Left renal pelvis (tissue), 4 donors: ENCODE measurements at regions not wholly inside any gene's neighbourhood (a gene's known extent, or its start where the extent isn't known, plus 50 kb on each side); places are given as distances from the start of the nearest gene placed in this dataset.

Source experiments
- DNase-seq, 4 donors: peaks; one replicate each; pipeline ENCODE4 v3.0.0-alpha.2; 2013; ENCODE audit warnings: low read depth in 4 of 4, low spot score in 3 of 4

- DNase-seq = no peak
These were observed 56.1 kb downstream of the BTG1 start for GRCh38 chr12:92089559-92089958.

- no peak for DNase-seq
These were observed 56.8 kb downstream of the BTG1 start for GRCh38 chr12:92088805-92089204.

GRCh38 chr12:92085736-92086040 lies 60.0 kb downstream of the BTG1 start:
- no peak for DNase-seq

- DNase-seq = no peak
These were observed 60.5 kb downstream of the BTG1 start for GRCh38 chr12:92085040-92085735.

- no peak for DNase-seq
These were observed 64.7 kb downstream of the BTG1 start for GRCh38 chr12:92080911-92081285.

GRCh38 chr12:92079054-92079385 lies 66.6 kb downstream of the BTG1 start:
- no peak for DNase-seq

GRCh38 chr12:92078167-92079053 lies 67.2 kb downstream of the BTG1 start:
- no peak for DNase-seq

GRCh38 chr12:92077530-92077929 lies 68.1 kb downstream of the BTG1 start:
- no peak for DNase-seq

GRCh38 chr12:92076101-92076500 lies 69.5 kb downstream of the BTG1 start:
- DNase-seq = no peak

- DNase-seq = no peak
These were observed 70.2 kb downstream of the BTG1 start for GRCh38 chr12:92075425-92075914.

GRCh38 chr12:92074889-92075288 lies 70.8 kb downstream of the BTG1 start:
- no peak for DNase-seq

GRCh38 chr12:92073094-92073493 lies 72.6 kb downstream of the BTG1 start:
- DNase-seq = no peak

GRCh38 chr12:92072112-92072511 lies 73.5 kb downstream of the BTG1 start:
- no peak for DNase-seq

GRCh38 chr12:92070864-92071445 lies 74.7 kb downstream of the BTG1 start:
- DNase-seq = no peak

- peak in 2 of 4 donors; percentile 24 to 30 for DNase-seq
These were observed 75.4 kb downstream of the BTG1 start for GRCh38 chr12:92070054-92070863.

- no peak for DNase-seq
These were observed 77.2 kb downstream of the BTG1 start for GRCh38 chr12:92068459-92068858.

GRCh38 chr12:92065639-92066038 lies 80.0 kb downstream of the BTG1 start:
- no peak for DNase-seq

GRCh38 chr12:92065018-92065499 lies 80.6 kb downstream of the BTG1 start:
- no peak for DNase-seq

GRCh38 chr12:92064422-92064821 lies 81.2 kb downstream of the BTG1 start:
- DNase-seq = no peak

- no peak for DNase-seq
These were observed 82.0 kb downstream of the BTG1 start for GRCh38 chr12:92063641-92064040.
